Endothelial cell of umbilical vein (primary cell): ENCODE measurements at regions not wholly inside any gene's neighbourhood (a gene's known extent, or its start where the extent isn't known, plus 50 kb on each side); places are given as distances from the start of the nearest gene placed in this dataset.

ENCODE experiments used
- CTCF ChIP-seq, 2 donors: IDR thresholded peaks; 1 replicate in 1 of 2; 2 replicates in 1 of 2; pipeline ENCODE4 v1.5.1; 2011; ENCODE audit warnings: low read length in 2 of 2, mild to moderate bottlenecking in 2 of 2, moderate library complexity in 2 of 2, control low read depth in 1 of 2, inconsistent platforms in 1 of 2, low read depth in 1 of 2; ENCODE audit not compliant: insufficient read depth in 1 of 2; ENCODE audit errors: extremely low read depth in 1 of 2
- EZH2 ChIP-seq: IDR thresholded peaks from 2 replicates; pipeline ENCODE4 v1.6.1; 2012; ENCODE audit warnings: borderline replicate concordance, low read depth, mild to moderate bottlenecking, moderate library complexity, low read length, inconsistent platforms; ENCODE audit not compliant: severe bottlenecking
- FOS ChIP-seq: IDR thresholded peaks from 2 replicates; pipeline ENCODE4 v1.6.1; 2011; ENCODE audit warnings: mild to moderate bottlenecking, low read length, moderate library complexity, borderline replicate concordance; ENCODE audit not compliant: insufficient read depth
- GATA2 ChIP-seq: IDR thresholded peaks from 2 replicates; pipeline ENCODE4 v1.7.0; 2011; ENCODE audit warnings: low read depth, mild to moderate bottlenecking, moderate library complexity, mixed read lengths, low read length; ENCODE audit not compliant: insufficient read length, insufficient read depth
- JUN ChIP-seq: IDR thresholded peaks from 2 replicates; pipeline ENCODE4 v1.6.1; 2011; ENCODE audit warnings: borderline replicate concordance, low read depth; ENCODE audit not compliant: insufficient read length, insufficient read depth
- MAX ChIP-seq: IDR thresholded peaks from 2 replicates; pipeline ENCODE4 v1.6.1; 2011; ENCODE audit not compliant: insufficient read depth, insufficient read length
- MYC ChIP-seq: IDR thresholded peaks from one replicate; pipeline ENCODE4 v1.6.1; 2011; ENCODE audit warnings: mild to moderate bottlenecking, low read depth, low read length
- POLR2A ChIP-seq: IDR thresholded peaks from 2 replicates; pipeline ENCODE4 v1.6.1; 2012; ENCODE audit warnings: low read depth, mild to moderate bottlenecking, control low read depth, low read length
- POLR2AphosphoS5 ChIP-seq: IDR thresholded peaks from 2 replicates; pipeline ENCODE4 v1.6.1; 2012; ENCODE audit warnings: low read depth, mild to moderate bottlenecking, control low read depth, low read length, moderate library complexity; ENCODE audit not compliant: insufficient read depth

- TF ChIP-seq EZH2: no peak
- TF ChIP-seq CTCF (IDR thresholded peaks at IDR 0.05; ENCODE audit: extremely low read depth in 1 of 2, insufficient read depth in 1 of 2, low read depth in 1 of 2, low read length in 2 of 2): no peak
- TF ChIP-seq POLR2A: no peak
- no peak for TF ChIP-seq GATA2
- TF ChIP-seq MAX: no peak
- TF ChIP-seq MYC: no peak
- TF ChIP-seq JUN: no peak
- TF ChIP-seq POLR2AphosphoS5: no peak
- TF ChIP-seq FOS: no peak
Observed at GRCh38 chr10:44069573-44069972, 315.3 kb downstream of the CXCL12 start.
